ENCODE measurements at regions not wholly inside any gene's neighbourhood (a gene's known extent, or its start where the extent isn't known, plus 50 kb on each side); places are given as distances from the start of the nearest gene placed in this dataset.

DNA sequence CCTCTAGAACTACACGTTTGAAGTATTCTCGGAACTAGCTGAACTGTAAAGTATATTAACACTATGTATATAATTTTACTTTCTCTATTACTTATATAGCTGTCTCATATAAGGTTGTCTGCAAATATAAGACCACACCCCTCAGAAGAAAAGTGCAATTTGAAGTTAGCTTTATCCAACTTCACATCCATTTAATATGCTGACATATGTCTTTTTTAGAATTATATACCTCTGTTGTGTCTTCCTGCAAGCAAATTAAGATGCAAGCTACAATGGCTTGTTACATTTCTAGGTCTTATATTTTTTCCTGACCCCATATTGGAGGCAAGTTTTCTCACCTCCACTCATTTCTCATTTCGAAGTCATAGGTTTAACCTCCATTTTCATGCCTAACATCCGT is 349.0 kb upstream of the AGA start:
- no peak for TF ChIP-seq POLR2AphosphoS5 (IDR thresholded peaks at IDR 0.05; ENCODE audit: low read depth, low read length)
- TF ChIP-seq POLR2A (IDR thresholded peaks at IDR 0.05; ENCODE audit: low read depth, low read length) = no peak
